D721Med (cell line): ENCODE measurements at regions not wholly inside any gene's neighbourhood (a gene's known extent, or its start where the extent isn't known, plus 50 kb on each side); places are given as distances from the start of the nearest gene placed in this dataset.

ENCODE experiments used
- DNase-seq: peaks from one replicate; pipeline ENCODE4 v3.0.0; 2011; ENCODE audit warnings: low spot score; ENCODE audit not compliant: insufficient read length
- FAIRE-seq: peaks from 2 replicates; lab custom pipeline; 2011; peaks lifted over from hg19 to GRCh38; lab: Jason Lieb, UNC
- CTCF ChIP-seq: IDR thresholded peaks from 2 replicates; pipeline ENCODE4 v1.5.1; 2012; ENCODE audit warnings: mild to moderate bottlenecking, control low read depth; ENCODE audit not compliant: insufficient read depth; ENCODE audit errors: missing control alignments

GRCh38 chr14:76305268-76305826 is 70.6 kb upstream of the ESRRB start:
- FAIRE-seq (no peak), DNase-seq (no peak)
- TF ChIP-seq CTCF, result no peak

DNA sequence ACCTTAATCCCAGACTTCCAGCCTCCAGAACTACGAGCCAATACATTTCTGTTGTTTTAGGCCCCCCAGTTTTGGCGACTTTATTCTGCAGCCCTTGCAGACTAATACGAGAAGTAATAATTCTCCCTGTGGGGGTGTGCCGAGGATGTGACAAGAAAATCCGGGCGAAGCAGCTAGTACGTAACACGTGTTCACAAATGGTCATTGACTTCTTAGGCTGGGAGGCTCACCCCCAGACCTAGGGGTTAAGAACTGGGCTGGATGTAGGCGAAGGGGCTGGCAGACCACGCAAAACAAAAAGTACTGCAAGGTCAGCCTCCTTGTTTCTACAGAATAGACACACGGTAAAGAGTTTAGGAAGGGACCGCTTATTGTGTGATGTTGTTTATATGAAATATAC is 69.8 kb upstream of the ESRRB start:
- TF ChIP-seq CTCF, result no peak

DNA sequence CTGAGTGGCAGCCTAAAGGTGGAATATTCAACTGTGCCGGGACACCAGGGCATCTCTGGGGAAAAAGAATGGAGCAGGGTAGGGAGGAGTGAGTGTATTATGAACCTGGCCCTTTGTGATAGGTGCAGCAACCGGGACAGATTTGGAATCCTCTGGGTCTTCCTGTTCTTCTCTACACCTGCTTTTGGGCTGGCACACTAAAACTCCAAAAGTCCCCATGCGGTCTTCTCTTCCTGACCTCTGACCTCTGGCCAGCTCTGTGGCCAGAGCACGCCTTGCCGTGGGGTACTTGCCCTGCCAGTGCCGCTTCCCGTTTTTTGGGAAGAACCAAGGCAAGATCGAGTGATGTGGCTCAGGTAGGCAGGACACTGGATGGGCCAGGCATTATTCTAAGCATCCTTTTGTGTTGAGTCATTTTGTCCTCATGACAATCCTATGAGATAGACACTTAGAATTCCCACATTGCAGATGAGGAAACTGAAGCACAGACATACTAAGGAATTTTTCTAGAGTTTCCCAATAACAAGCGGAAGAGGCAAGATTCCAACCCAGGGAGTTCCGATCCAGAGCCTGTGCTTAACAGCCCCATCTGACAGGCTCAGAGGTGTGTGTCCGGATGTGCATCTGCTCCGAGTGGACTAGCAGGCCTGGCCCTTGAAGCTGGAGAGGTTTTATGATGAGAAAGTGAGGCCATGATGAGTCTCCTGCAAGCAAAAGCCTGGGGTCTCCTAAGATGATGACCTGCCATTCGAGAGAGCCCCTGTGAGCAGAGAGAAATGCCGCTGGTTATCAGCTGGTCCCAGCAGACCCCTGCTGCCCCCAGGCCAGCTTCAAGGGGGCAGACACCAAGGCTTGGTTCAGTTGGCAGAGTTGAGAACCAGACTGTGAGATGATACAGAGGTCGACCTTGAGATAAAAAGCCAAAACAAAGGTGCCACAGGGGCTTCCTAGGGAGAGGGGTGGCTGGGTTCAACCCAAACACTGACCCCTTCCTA is 67.9 kb upstream of the ESRRB start:
- FAIRE-seq (no peak), DNase-seq (no peak)
- TF ChIP-seq CTCF, result no peak

More for the DNA sequence above, 69.8 kb upstream of the ESRRB start:
- DNase-seq (no peak), FAIRE-seq (no peak)

DNA sequence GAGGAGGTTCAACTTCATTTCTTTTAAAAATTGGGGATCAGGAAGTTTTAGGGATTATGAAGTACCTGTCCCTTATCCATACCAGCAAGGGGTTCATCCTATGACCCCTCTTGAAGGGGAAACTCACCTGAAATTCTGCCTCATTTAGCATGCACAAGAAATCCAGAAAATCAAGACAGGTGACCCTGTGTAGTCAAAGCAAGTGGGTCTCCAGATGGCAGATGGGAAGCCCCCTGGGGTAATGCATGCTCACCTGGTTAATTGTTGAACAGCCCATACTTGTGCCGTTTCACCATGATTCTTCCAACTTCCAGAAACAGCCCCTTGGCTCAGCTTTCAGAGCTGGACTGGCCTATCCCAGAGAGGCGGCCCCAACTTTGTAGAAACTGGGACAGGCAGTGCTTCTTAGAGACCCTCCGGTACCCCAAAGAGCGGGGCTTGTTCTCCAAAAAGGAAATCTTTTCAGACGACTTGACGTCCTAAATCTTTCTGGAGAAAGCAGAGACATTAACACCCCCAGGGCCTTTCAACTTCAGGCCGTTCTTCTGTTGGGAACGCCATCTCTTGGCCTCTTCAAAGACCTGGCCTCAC is 66.3 kb upstream of the ESRRB start:
- no peak for TF ChIP-seq CTCF
- DNase-seq (no peak), FAIRE-seq (no peak)

GRCh38 chr14:76311079-76311758 is 64.7 kb upstream of the ESRRB start:
- DNase-seq, result no peak
- FAIRE-seq, result no peak
- no peak for TF ChIP-seq CTCF

DNA sequence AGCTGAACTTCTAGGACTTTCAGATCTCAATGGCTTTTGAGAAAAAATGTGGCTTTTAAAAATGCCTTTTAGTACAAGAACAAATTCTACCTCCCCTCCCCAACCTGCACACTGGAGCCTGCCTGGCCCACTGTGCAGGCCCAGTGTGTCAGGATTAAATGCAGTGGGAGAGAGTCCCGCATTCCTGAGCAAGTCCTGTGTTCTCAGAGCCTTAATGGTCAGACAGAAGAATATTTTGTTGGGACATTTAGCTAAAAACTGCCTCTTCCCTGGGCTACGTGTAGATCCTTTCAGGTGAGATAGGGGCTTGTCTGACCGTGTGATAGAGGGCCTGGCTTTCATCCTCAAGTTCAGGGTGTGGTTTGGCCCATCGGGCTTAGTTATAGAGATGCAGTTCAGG is 63.1 kb upstream of the ESRRB start:
- TF ChIP-seq CTCF, result no peak
- FAIRE-seq, result no peak
- no peak for DNase-seq
